ENCODE measurements at regions not wholly inside any gene's neighbourhood (a gene's known extent, or its start where the extent isn't known, plus 50 kb on each side); places are given as distances from the start of the nearest gene placed in this dataset.

DNA sequence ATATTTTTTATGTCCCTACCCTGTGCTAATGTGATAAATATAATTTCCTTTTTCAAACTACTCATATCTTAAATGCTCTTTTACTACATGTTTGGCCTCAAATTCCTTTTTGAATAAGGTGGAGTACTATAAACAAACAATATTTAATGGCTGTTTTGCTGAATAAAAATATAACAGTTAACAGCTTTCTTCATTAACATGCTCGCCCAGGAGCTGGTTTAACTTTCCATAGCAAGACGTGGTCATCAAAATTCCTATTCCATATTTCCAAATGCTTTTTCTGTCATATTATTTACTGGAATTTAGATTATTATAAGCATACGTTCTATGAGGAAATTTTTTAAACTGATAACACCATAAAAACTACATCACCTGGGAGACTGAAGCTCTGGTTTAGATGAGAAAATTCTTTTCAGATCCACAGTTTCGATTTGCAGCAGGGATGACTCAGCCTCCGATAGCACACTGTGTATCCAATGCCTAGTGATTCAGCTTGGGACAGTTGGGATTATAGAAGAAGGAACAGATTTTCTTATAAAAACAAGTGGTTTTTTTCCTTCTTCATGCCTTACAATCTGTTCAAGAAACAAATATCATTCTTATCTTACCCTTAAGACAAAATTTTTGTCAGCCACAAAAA is 129.1 kb downstream of the FBXO8 start:
- TF ChIP-seq, protein P1, sequence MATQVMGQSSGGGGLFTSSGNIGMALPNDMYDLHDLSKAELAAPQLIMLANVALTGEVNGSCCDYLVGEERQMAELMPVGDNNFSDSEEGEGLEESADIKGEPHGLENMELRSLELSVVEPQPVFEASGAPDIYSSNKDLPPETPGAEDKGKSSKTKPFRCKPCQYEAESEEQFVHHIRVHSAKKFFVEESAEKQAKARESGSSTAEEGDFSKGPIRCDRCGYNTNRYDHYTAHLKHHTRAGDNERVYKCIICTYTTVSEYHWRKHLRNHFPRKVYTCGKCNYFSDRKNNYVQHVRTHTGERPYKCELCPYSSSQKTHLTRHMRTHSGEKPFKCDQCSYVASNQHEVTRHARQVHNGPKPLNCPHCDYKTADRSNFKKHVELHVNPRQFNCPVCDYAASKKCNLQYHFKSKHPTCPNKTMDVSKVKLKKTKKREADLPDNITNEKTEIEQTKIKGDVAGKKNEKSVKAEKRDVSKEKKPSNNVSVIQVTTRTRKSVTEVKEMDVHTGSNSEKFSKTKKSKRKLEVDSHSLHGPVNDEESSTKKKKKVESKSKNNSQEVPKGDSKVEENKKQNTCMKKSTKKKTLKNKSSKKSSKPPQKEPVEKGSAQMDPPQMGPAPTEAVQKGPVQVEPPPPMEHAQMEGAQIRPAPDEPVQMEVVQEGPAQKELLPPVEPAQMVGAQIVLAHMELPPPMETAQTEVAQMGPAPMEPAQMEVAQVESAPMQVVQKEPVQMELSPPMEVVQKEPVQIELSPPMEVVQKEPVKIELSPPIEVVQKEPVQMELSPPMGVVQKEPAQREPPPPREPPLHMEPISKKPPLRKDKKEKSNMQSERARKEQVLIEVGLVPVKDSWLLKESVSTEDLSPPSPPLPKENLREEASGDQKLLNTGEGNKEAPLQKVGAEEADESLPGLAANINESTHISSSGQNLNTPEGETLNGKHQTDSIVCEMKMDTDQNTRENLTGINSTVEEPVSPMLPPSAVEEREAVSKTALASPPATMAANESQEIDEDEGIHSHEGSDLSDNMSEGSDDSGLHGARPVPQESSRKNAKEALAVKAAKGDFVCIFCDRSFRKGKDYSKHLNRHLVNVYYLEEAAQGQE (IDR thresholded peaks at IDR 0.05; ENCODE audit: insufficient read depth in 1 of 2, low read depth in 2 of 2, low read length in 2 of 2) = no peak
- TF ChIP-seq SIN3A (IDR thresholded peaks at IDR 0.05; ENCODE audit: borderline replicate concordance, insufficient read depth, low read length) (no peak), FOXP2 (optimal IDR thresholded peaks at IDR 0.05; ENCODE audit: borderline replicate concordance, extremely low read depth, extremely low read length, insufficient read depth) (no peak), TAF1 (IDR thresholded peaks at IDR 0.05; ENCODE audit: borderline replicate concordance, insufficient read depth, low read length) (no peak), POLR2AphosphoS5 (IDR thresholded peaks at IDR 0.05; ENCODE audit: low read depth, low read length) (no peak)

DNA sequence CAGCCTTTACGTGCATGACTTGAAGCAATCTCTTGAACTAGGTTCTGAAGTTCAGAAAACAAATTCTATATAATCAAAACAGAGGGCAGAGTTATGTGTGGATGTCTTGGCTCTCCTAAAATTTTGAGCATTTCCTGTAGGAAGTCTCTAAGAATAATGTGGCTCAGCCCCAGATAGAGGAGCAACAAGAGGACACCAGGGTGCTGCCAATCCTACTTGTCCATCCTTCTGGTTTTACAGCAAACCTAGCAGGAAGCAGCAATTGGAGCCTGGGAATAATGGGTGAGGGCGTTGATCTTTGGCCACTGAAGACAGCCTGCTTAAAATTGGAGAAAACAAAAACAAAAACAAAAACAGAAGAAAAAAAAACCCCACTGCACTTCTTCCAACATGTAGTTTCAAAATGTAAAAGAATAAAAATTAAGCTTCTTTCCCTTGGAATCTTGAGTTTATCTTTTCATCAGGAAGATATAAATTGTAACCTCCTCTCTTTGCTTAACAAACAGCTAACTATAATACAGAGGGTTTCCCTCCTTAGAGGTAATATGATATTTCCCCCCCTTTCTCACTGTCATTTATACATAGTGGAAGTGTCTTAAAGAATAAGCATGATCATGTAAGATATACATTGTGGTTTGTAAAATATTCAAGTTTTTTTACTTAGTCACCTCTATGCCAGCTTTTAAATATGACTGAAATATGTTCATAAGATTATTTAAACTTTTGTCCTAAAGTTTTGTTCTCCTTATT is 130.6 kb downstream of the FBXO8 start:
- no peak for TF ChIP-seq SIN3A (IDR thresholded peaks at IDR 0.05; ENCODE audit: borderline replicate concordance, insufficient read depth, low read length)
- TF ChIP-seq, protein P1 (IDR thresholded peaks at IDR 0.05; ENCODE audit: insufficient read depth in 1 of 2, low read depth in 2 of 2, low read length in 2 of 2) = no peak
- no peak for TF ChIP-seq TAF1 (IDR thresholded peaks at IDR 0.05; ENCODE audit: borderline replicate concordance, insufficient read depth, low read length)

- no peak for TF ChIP-seq FOXP2 (optimal IDR thresholded peaks at IDR 0.05; ENCODE audit: borderline replicate concordance, extremely low read depth, extremely low read length, insufficient read depth)
- TF ChIP-seq SIN3A (IDR thresholded peaks at IDR 0.05; ENCODE audit: borderline replicate concordance, insufficient read depth, low read length) = no peak
- no peak for TF ChIP-seq TAF1 (IDR thresholded peaks at IDR 0.05; ENCODE audit: borderline replicate concordance, insufficient read depth, low read length)
Measured at GRCh38 chr4:174147863-174148262, 135.6 kb downstream of the FBXO8 start.

- TF ChIP-seq SIN3A (IDR thresholded peaks at IDR 0.05; ENCODE audit: borderline replicate concordance, insufficient read depth, low read length) (no peak), FOXP2 (optimal IDR thresholded peaks at IDR 0.05; ENCODE audit: borderline replicate concordance, extremely low read depth, extremely low read length, insufficient read depth) (no peak), TAF1 (IDR thresholded peaks at IDR 0.05; ENCODE audit: borderline replicate concordance, insufficient read depth, low read length) (no peak), POLR2AphosphoS5 (IDR thresholded peaks at IDR 0.05; ENCODE audit: low read depth, low read length) (no peak)
- TF ChIP-seq, protein P1 (IDR thresholded peaks at IDR 0.05; ENCODE audit: insufficient read depth in 1 of 2, low read depth in 2 of 2, low read length in 2 of 2) = no peak
Measured at GRCh38 chr4:174144106-174144505, 139.4 kb downstream of the FBXO8 start.

- TF ChIP-seq POLR2AphosphoS5 (IDR thresholded peaks at IDR 0.05; ENCODE audit: low read depth, low read length) (no peak), FOXP2 (optimal IDR thresholded peaks at IDR 0.05; ENCODE audit: borderline replicate concordance, extremely low read depth, extremely low read length, insufficient read depth) (no peak), SIN3A (IDR thresholded peaks at IDR 0.05; ENCODE audit: borderline replicate concordance, insufficient read depth, low read length) (no peak), TAF1 (IDR thresholded peaks at IDR 0.05; ENCODE audit: borderline replicate concordance, insufficient read depth, low read length) (no peak)
- TF ChIP-seq, protein P1 (IDR thresholded peaks at IDR 0.05; ENCODE audit: insufficient read depth in 1 of 2, low read depth in 2 of 2, low read length in 2 of 2) = no peak
Measured at GRCh38 chr4:174141876-174142275, 141.6 kb downstream of the FBXO8 start.

Data from PFSK-1 (cell line).